Loucy (cell line): ENCODE measurements at regions not wholly inside any gene's neighbourhood (a gene's known extent, or its start where the extent isn't known, plus 50 kb on each side); places are given as distances from the start of the nearest gene placed in this dataset.

ENCODE experiments used
- EZH2phosphoT487 ChIP-seq: fragments of 200-600 bp; IDR thresholded peaks from 2 replicates; pipeline ENCODE4 v1.6.1; 2018; ENCODE audit warnings: antibody characterized with exemption, mild to moderate bottlenecking, moderate library complexity, borderline replicate concordance
- TF ChIP-seq, protein P1 (sequence below): fragments of 200-600 bp; sonication (generic); conservative IDR thresholded peaks from 2 replicates; pipeline ENCODE4 v1.5.1; 2014; ENCODE audit warnings: mild to moderate bottlenecking, antibody characterized with exemption, low read length

DNA sequence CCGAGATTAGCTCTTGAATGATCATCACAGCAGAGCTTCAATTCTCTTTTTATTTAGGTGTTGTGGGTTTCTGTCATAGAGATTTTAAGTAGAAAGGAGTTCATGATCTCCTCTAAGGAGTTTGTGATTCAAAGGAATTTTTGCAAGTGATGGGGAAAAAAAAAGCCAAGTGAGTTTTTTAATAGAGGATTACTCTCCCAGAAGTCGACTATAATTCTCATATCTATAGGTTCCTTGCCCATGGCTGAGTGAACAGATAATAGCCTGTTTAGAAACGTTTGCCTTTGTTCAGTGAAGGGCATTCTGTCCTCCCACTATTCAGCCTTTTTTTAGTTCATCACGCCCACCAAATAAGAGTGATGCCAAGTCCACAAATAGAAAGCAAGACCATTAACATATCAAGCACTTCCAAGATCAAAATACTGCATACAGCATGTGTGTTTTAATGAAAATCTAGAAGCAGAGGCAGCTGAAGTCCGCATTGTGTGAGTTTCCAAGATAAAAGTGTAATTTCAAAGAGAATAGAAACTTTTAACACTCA, 398.4 kb upstream of the CNTN3 start:
- TF ChIP-seq, protein P1, sequence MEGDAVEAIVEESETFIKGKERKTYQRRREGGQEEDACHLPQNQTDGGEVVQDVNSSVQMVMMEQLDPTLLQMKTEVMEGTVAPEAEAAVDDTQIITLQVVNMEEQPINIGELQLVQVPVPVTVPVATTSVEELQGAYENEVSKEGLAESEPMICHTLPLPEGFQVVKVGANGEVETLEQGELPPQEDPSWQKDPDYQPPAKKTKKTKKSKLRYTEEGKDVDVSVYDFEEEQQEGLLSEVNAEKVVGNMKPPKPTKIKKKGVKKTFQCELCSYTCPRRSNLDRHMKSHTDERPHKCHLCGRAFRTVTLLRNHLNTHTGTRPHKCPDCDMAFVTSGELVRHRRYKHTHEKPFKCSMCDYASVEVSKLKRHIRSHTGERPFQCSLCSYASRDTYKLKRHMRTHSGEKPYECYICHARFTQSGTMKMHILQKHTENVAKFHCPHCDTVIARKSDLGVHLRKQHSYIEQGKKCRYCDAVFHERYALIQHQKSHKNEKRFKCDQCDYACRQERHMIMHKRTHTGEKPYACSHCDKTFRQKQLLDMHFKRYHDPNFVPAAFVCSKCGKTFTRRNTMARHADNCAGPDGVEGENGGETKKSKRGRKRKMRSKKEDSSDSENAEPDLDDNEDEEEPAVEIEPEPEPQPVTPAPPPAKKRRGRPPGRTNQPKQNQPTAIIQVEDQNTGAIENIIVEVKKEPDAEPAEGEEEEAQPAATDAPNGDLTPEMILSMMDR, result no peak
- no peak for TF ChIP-seq EZH2phosphoT487
